ENCODE measurements at regions not wholly inside any gene's neighbourhood (a gene's known extent, or its start where the extent isn't known, plus 50 kb on each side); places are given as distances from the start of the nearest gene placed in this dataset.
"Not testable (repeated sequence)": the region's sequence is repeated elsewhere in the genome, so short reads cannot be mapped to it uniquely, and the experiment has no call there.

DNA sequence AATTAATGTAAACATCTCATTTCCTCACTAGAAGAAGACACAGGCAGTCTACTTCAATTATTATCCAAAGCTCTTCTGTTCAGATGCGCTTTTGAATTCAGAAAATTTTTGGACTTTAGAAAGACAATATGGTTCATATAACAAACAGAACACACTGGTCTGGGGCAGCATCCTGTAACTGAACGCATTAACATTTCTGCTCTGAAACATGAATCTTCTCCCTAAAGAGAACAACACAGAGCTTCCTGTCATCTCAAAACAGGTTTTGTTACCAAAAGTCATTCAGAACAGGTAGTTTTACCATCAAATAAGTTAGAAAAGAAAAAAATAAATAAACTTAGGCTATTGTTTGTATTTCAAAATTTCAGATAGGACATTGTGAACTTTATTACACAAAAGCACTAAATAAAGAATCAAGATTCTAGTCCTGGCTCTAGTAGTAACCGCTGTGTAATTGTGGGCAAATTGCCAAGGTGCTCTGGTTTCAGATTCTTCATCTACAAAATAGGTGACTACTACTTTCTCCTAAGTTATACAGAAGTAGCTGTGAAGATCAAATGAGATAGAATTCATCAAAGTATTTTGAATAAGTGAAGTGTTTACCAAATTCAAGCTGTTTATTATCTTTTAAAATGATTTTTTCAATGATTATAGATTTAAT, 252.3 kb upstream of the RASGEF1B start:
- DNase-seq (ENCODE audit: extremely low spot score): no peak
- ChIA-PET POLR2A (interaction anchor here (1.8 kb wide), 1 partner anchor 253 kb away, joined by 4 read pairs; the partner anchor contains the start of gene RASGEF1B), CTCF (no interaction called here)
- TF ChIP-seq NFRKB (IDR thresholded peaks at IDR 0.05): no peak
- TF ChIP-seq, protein P1, sequence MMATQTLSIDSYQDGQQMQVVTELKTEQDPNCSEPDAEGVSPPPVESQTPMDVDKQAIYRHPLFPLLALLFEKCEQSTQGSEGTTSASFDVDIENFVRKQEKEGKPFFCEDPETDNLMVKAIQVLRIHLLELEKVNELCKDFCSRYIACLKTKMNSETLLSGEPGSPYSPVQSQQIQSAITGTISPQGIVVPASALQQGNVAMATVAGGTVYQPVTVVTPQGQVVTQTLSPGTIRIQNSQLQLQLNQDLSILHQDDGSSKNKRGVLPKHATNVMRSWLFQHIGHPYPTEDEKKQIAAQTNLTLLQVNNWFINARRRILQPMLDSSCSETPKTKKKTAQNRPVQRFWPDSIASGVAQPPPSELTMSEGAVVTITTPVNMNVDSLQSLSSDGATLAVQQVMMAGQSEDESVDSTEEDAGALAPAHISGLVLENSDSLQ (IDR thresholded peaks at IDR 0.05): no peak
- no peak for TF ChIP-seq FOXM1 (IDR thresholded peaks at IDR 0.05; ENCODE audit: borderline replicate concordance)
- TF ChIP-seq SUZ12 (IDR thresholded peaks at IDR 0.05): no peak

DNA sequence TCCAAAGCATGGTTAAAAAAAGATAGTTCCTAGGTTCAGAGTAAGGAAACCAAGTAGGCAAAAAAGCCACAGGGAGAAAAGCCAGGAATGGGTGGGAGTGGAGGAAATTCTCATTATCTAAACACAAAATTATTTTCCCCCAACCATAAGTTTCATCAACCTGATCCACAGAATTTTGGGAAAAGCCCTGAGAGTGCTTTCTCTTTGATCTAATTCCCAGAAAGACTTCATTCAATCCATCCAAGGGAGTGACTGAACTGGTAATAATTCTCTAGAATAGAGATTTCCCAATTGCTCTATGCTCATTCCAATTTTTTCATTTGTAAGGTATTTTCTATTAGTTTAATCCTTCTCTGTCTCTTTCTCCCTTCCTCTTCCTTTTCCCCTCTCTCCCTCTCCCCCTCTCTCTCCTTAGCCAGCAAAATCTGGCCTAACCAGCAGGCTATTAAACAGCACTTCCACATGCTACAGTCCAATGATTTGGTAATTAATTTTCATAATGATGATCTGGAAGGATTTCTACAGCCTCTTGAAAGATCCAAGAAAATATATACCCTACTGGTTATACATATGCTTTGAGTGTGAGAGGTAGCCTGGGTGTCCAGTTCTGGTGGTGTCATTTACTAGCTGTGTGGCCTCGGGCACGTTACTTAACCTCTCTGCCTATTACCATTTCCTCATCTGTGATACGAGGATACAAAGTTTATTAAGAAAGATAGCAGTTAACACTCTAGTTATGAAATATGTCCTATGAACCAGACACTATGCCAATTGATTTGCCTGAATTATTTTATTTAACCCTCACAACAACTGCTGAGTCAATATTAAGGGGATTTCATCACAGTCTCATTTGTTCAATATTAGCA, 251.5 kb upstream of the RASGEF1B start:
- CTCF ChIA-PET: no interaction called here
- POLR2A ChIA-PET: interaction anchor here (1.8 kb wide), 1 partner anchor 252 kb away, joined by 4 read pairs; the partner anchor contains the start of gene RASGEF1B
- DNase-seq (ENCODE audit: extremely low spot score): no peak
- no peak for TF ChIP-seq ARNT (IDR thresholded peaks at IDR 0.05)
- TF ChIP-seq SUZ12 (IDR thresholded peaks at IDR 0.05): no peak
- no peak for TF ChIP-seq FOXA1 (IDR thresholded peaks at IDR 0.05)
- TF ChIP-seq FOXK2 (IDR thresholded peaks at IDR 0.05): no peak
- TF ChIP-seq L3MBTL2 (conservative IDR thresholded peaks at IDR 0.05): no peak
- TF ChIP-seq LEF1 (IDR thresholded peaks at IDR 0.05; ENCODE audit: borderline replicate concordance): no peak
- TF ChIP-seq, protein P1 (IDR thresholded peaks at IDR 0.05): no peak
- TF ChIP-seq CTBP1 (IDR thresholded peaks at IDR 0.05; ENCODE audit: borderline replicate concordance): no peak
- TF ChIP-seq ELF4 (IDR thresholded peaks at IDR 0.05): no peak
- TF ChIP-seq NFRKB (IDR thresholded peaks at IDR 0.05): no peak
- no peak for TF ChIP-seq ZNF384 (IDR thresholded peaks at IDR 0.05)
- no peak for TF ChIP-seq HDGF (IDR thresholded peaks at IDR 0.05; ENCODE audit: borderline replicate concordance)
- no peak for TF ChIP-seq FOXM1 (IDR thresholded peaks at IDR 0.05; ENCODE audit: borderline replicate concordance)
- TF ChIP-seq SP1 (IDR thresholded peaks at IDR 0.05): no peak
- no peak for TF ChIP-seq BHLHE40 (IDR thresholded peaks at IDR 0.05; ENCODE audit: borderline replicate concordance)
- TF ChIP-seq TARDBP (IDR thresholded peaks at IDR 0.05): no peak

DNA sequence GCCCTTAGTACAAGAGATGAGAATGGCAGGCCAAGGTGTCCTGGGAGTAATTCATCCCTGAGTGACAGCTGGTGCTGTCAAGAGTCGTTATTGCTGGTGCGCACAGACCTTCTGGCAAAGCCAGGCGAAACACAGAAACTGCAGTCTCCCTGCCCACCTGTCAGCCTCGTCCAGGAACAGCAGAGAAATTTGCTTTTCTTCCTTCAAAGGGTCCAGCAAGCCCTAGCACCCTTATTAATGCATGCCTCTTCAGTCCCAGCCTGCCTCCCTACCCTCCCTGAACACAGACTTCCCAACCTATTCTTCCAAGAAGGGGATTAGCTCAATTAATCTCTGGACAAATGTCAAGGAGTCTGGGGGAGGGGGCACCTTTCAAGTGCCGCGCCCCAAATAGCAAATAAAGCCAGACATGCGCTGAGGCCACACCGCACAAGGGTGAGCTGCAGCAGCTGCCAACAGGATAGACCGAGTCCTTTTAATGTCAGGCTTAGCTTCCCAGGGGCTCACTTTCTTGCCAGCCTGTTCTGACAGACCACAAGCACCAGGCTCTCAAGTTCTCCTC, 250.7 kb upstream of the RASGEF1B start:
- TF ChIP-seq, protein P1 (IDR thresholded peaks at IDR 0.05): peak; percentile 42; the same call in 1 of the 2 replicates
- TF ChIP-seq SP1 (IDR thresholded peaks at IDR 0.05): no peak
- ChIA-PET CTCF (no interaction called here), POLR2A (no interaction called here)
- DNase-seq (ENCODE audit: extremely low spot score): no peak

DNA sequence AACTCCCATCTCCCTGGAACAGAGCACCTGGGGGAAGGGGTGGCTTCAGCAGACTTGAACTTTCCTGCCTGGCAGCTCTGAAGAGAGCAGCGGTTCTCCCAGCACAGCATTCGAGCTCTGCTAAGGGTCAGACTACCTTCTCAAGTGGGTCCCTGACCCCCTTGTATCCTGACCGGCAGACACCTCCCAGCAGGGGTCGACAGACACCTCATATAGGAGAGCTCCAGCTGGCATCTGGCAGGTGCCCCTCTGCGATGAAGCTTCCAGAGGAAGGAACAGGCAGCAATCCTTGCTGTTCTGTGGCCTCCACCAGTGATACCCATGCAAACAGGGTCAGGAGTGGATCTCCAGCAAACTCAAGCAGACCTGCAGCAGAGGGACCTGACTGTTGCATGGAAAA, 244.1 kb upstream of the RASGEF1B start:
- CTCF ChIA-PET: interaction anchor here (1.0 kb wide), 1 partner anchor 245 kb away, joined by 5 read pairs; no protein-coding TSS in a partner anchor
- TF ChIP-seq SP1 (IDR thresholded peaks at IDR 0.05): no peak
- TF ChIP-seq HDGF (IDR thresholded peaks at IDR 0.05; ENCODE audit: borderline replicate concordance): no peak
- TF ChIP-seq SUZ12 (IDR thresholded peaks at IDR 0.05): no peak
- TF ChIP-seq NFRKB (IDR thresholded peaks at IDR 0.05): no peak
- TF ChIP-seq LEF1 (IDR thresholded peaks at IDR 0.05; ENCODE audit: borderline replicate concordance): no peak
- TF ChIP-seq, protein P1 (IDR thresholded peaks at IDR 0.05): no peak
- no peak for TF ChIP-seq FOXA1 (IDR thresholded peaks at IDR 0.05)
- DNase-seq (ENCODE audit: extremely low spot score): no peak
- POLR2A ChIA-PET: no interaction called here

DNA sequence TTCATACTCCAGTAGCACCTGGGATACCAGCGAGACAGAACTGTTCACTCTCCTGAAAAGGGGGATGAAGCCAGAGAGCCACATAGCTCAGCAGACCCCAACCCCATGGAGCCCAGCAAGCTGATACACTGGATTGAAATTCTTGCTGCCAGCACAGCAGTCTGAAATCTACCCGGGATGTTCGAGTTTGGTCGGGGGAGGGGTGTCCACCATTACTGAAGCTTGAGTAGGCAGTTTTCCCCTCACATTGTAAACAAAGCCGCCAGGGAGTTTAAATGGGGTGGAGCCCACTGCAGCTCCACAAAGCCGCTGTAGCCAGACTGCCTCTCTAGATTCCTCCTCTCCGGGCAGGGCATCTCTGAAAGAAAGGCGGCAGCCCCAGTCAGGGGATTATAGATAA, 243.7 kb upstream of the RASGEF1B start:
- POLR2A ChIA-PET; DNase-seq (ENCODE audit: extremely low spot score): not testable (repeated sequence)
- CTCF ChIA-PET: interaction anchor here (1.0 kb wide), 1 partner anchor 244 kb away, joined by 5 read pairs; no protein-coding TSS in a partner anchor

DNA sequence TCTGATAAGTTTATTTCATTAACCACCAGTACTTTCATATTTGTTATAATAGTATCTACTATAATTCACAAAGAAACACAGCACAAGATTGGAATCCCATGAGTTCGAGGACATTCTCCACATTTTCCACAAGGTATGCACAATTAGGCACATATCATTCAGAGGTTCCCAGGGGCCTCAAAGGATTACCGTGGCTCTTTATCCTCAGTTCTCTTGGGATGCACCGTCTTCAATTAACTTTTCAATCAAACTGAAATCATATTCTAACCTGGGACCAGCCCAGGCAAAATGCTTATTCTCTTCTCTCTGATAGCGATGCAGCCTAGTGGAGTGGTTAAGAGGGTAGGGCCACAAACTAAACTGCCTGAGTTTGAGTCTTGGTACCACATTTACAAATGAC, 242.6 kb upstream of the RASGEF1B start:
- ChIA-PET CTCF (no interaction called here), POLR2A (no interaction called here)
- TF ChIP-seq SUZ12 (IDR thresholded peaks at IDR 0.05) (no peak), LEF1 (IDR thresholded peaks at IDR 0.05; ENCODE audit: borderline replicate concordance) (no peak), NFRKB (IDR thresholded peaks at IDR 0.05) (no peak), ELF4 (IDR thresholded peaks at IDR 0.05) (no peak), CTBP1 (IDR thresholded peaks at IDR 0.05; ENCODE audit: borderline replicate concordance) (no peak), ARNT (IDR thresholded peaks at IDR 0.05) (no peak), BHLHE40 (IDR thresholded peaks at IDR 0.05; ENCODE audit: borderline replicate concordance) (no peak), FOXA1 (IDR thresholded peaks at IDR 0.05) (no peak), FOXM1 (IDR thresholded peaks at IDR 0.05; ENCODE audit: borderline replicate concordance) (no peak), L3MBTL2 (conservative IDR thresholded peaks at IDR 0.05) (no peak), ZNF384 (IDR thresholded peaks at IDR 0.05) (no peak), FOXK2 (IDR thresholded peaks at IDR 0.05) (no peak), SP1 (IDR thresholded peaks at IDR 0.05) (no peak), HDGF (IDR thresholded peaks at IDR 0.05; ENCODE audit: borderline replicate concordance) (no peak), TARDBP (IDR thresholded peaks at IDR 0.05) (no peak)
- TF ChIP-seq, protein P1 (IDR thresholded peaks at IDR 0.05): no peak
- DNase-seq (ENCODE audit: extremely low spot score): no peak

Measured in HEK293T (cell line).